ENCODE measurements at regions not wholly inside any gene's neighbourhood (a gene's known extent, or its start where the extent isn't known, plus 50 kb on each side); places are given as distances from the start of the nearest gene placed in this dataset.

GRCh38 chr18:67901573-67901972 is 385.1 kb upstream of the DSEL start:
- CTCF ChIA-PET, result no interaction called here
- TF ChIP-seq CTCF (IDR thresholded peaks at IDR 0.05) (no peak), POLR2AphosphoS5 (IDR thresholded peaks at IDR 0.05; ENCODE audit: low read depth, low read length) (no peak), SIN3A (IDR thresholded peaks at IDR 0.05; ENCODE audit: borderline replicate concordance, insufficient read depth, low read depth, low read length) (no peak), TCF7L2 (IDR thresholded peaks at IDR 0.05; ENCODE audit: low read depth, low read length) (no peak), REST (IDR thresholded peaks at IDR 0.05; ENCODE audit: insufficient read depth in 1 of 2, low read depth in 2 of 2, low read length in 1 of 2) (no peak)
- Histone ChIP-seq H3K36me3 (ENCODE audit: control insufficient read depth, insufficient read depth, low read length) (no peaks in the 10 kb centered on the region), H3K4me1 (ENCODE audit: control insufficient read depth, insufficient read depth, low read length) (no peaks in the 10 kb centered on the region), H3K4me3 (ENCODE audit: low read depth in 2 of 2, low read length in 2 of 2) (no peak overlapping the region), H3K9me3 (ENCODE audit: control insufficient read depth, insufficient read depth, low read depth, low read length) (no peaks in the 10 kb centered on the region), H3K27ac (ENCODE audit: low read length) (no peak overlapping the region), H3K27me3 (ENCODE audit: control insufficient read depth, insufficient read depth, low read length) (no peaks in the 10 kb centered on the region)
- no peak for ATAC-seq
- no peak for DNase-seq (ENCODE audit: low read depth, low spot score)
- POLR2A ChIA-PET, result no interaction called here
- intact Hi-C loops (cut with micrococcal nuclease; ENCODE audit: unreplicated experiment), result no loop called here
- BruUV-seq (replicated peaks), result no TSS peak
- in situ Hi-C loops (cut with HindIII; ENCODE audit: low pct_unique_long_range_greater_than_20kb, low sequenced_read_pairs), result no loop called here

GRCh38 chr18:67896451-67896850 is 379.9 kb upstream of the DSEL start:
- Histone ChIP-seq H3K27ac (ENCODE audit: low read length) (no peak overlapping the region), H3K4me1 (ENCODE audit: control insufficient read depth, insufficient read depth, low read length) (no peaks in the 10 kb centered on the region), H3K27me3 (ENCODE audit: control insufficient read depth, insufficient read depth, low read length) (no peaks in the 10 kb centered on the region), H3K4me3 (ENCODE audit: low read depth in 2 of 2, low read length in 2 of 2) (no peak overlapping the region), H3K36me3 (ENCODE audit: control insufficient read depth, insufficient read depth, low read length) (no peaks in the 10 kb centered on the region), H3K9me3 (ENCODE audit: control insufficient read depth, insufficient read depth, low read depth, low read length) (no peaks in the 10 kb centered on the region)
- no peak for ATAC-seq
- CTCF ChIA-PET, result no interaction called here
- no TSS peak for BruUV-seq (replicated peaks)
- in situ Hi-C loops (cut with HindIII; ENCODE audit: low pct_unique_long_range_greater_than_20kb, low sequenced_read_pairs), result no loop called here
- intact Hi-C loops (cut with micrococcal nuclease; ENCODE audit: unreplicated experiment), result no loop called here
- no peak for TF ChIP-seq CTCF (IDR thresholded peaks at IDR 0.05)
- DNase-seq (ENCODE audit: low read depth, low spot score), result no peak
- POLR2A ChIA-PET, result no interaction called here

GRCh38 chr18:67893916-67894315 is 377.4 kb upstream of the DSEL start:
- ATAC-seq, result no peak
- no peaks in the 10 kb centered on the region for H3K9me3 ChIP-seq (ENCODE audit: control insufficient read depth, insufficient read depth, low read depth, low read length)
- CTCF ChIA-PET, result no interaction called here
- BruUV-seq (replicated peaks), result no TSS peak
- intact Hi-C loops (cut with micrococcal nuclease; ENCODE audit: unreplicated experiment), result no loop called here
- H3K27me3 ChIP-seq (ENCODE audit: control insufficient read depth, insufficient read depth, low read length), result no peaks in the 10 kb centered on the region
- TF ChIP-seq TCF7L2 (IDR thresholded peaks at IDR 0.05; ENCODE audit: low read depth, low read length) (no peak), REST (IDR thresholded peaks at IDR 0.05; ENCODE audit: insufficient read depth in 1 of 2, low read depth in 2 of 2, low read length in 1 of 2) (no peak), SIN3A (IDR thresholded peaks at IDR 0.05; ENCODE audit: borderline replicate concordance, insufficient read depth, low read depth, low read length) (no peak), CTCF (IDR thresholded peaks at IDR 0.05) (no peak), POLR2AphosphoS5 (IDR thresholded peaks at IDR 0.05; ENCODE audit: low read depth, low read length) (no peak)
- no peak overlapping the region for H3K4me3 ChIP-seq (ENCODE audit: low read depth in 2 of 2, low read length in 2 of 2)
- no peak for DNase-seq (ENCODE audit: low read depth, low spot score)
- no peaks in the 10 kb centered on the region for H3K36me3 ChIP-seq (ENCODE audit: control insufficient read depth, insufficient read depth, low read length)
- H3K4me1 ChIP-seq (ENCODE audit: control insufficient read depth, insufficient read depth, low read length), result no peaks in the 10 kb centered on the region
- in situ Hi-C loops (cut with HindIII; ENCODE audit: low pct_unique_long_range_greater_than_20kb, low sequenced_read_pairs), result no loop called here
- POLR2A ChIA-PET, result no interaction called here
- no peak overlapping the region for H3K27ac ChIP-seq (ENCODE audit: low read length)
